NT2/D1 (cell line): ENCODE measurements at regions not wholly inside any gene's neighbourhood (a gene's known extent, or its start where the extent isn't known, plus 50 kb on each side); places are given as distances from the start of the nearest gene placed in this dataset.

Experiments
- SUZ12 ChIP-seq: IDR thresholded peaks from 2 replicates; pipeline ENCODE4 v1.6.1; 2011; ENCODE audit not compliant: insufficient read length, insufficient read depth; ENCODE audit errors: extremely low read depth
- YY1 ChIP-seq: IDR thresholded peaks from 2 replicates; pipeline ENCODE4 v1.6.1; 2011; ENCODE audit not compliant: insufficient read length, insufficient read depth
- ZNF274 ChIP-seq: IDR thresholded peaks from 2 replicates; pipeline ENCODE4 v1.6.1; 2011; ENCODE audit warnings: mild to moderate bottlenecking, low read depth, low read length

GRCh38 chr7:46551603-46552002 lies 630.5 kb upstream of the IGFBP3 start:
- TF ChIP-seq YY1 (no peak), SUZ12 (no peak), ZNF274 (no peak)
